GM21526 (cell line): ENCODE measurements at regions not wholly inside any gene's neighbourhood (a gene's known extent, or its start where the extent isn't known, plus 50 kb on each side); places are given as distances from the start of the nearest gene placed in this dataset.
"Not testable (repeated sequence)": the region's sequence is repeated elsewhere in the genome, so short reads cannot be mapped to it uniquely, and the experiment has no call there.

Source experiments
- ATAC-seq: cut with Tn5 transposase; IDR thresholded peaks from one replicate; pipeline ENCODE4 v1.9.1; 2021; ENCODE audit warnings: moderate library complexity; ENCODE audit not compliant: unreplicated experiment, low FRiP score

GRCh38 chr16:60100371-60100770, 1366.3 kb upstream of the GOT2 start:
- no peak for ATAC-seq

- no peak for ATAC-seq
Observed at GRCh38 chr16:60091529-60091928, 1357.4 kb upstream of the GOT2 start.

- ATAC-seq, result no peak
Observed at GRCh38 chr16:60091071-60091470, 1357.0 kb upstream of the GOT2 start.

- ATAC-seq, result no peak
Observed at GRCh38 chr16:60087530-60087929, 1353.4 kb upstream of the GOT2 start.

GRCh38 chr16:60078819-60079218, 1344.7 kb upstream of the GOT2 start:
- ATAC-seq, result not testable (repeated sequence)

DNA sequence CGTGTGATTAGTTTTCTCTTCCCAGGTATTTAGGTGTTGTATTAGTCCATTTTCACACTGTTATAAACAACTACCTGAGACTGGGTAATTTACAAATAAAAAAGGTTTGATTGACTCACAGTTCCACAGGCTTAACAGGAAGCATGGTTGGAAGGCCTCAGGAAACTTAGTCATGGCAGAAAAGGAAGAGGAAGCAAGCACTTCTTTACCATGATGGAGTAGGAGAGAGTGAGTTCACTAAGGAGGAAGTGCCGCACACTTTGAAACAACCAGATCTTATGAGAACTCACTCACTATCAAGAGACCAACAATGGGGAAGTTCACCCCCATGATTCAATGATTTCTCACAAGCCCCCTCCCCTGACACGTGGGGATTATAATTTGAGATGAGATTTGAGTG, 1343.7 kb upstream of the GOT2 start:
- ATAC-seq, result no peak

GRCh38 chr16:60074378-60074777, 1340.3 kb upstream of the GOT2 start:
- no peak for ATAC-seq

- no peak for ATAC-seq
Observed at GRCh38 chr16:60073376-60073775, 1339.3 kb upstream of the GOT2 start.

DNA sequence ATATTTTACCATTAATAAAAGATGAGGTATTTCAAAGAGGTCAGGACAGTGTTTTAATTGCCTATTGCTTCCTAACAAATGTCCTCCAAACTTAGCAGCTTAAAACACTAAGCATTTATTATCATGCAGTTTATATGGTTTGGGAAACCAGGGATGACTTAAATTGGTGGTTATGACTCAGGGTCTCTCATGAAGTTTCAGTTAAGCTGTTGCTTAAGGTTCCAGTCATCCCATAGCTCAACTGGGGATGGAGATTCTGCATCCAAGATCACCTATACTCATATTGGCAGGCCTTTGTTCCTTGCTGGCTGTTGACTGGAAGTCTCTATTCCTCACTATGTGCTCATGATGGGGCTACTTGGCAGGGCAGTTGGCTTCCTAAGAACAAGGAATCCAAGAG, 1329.9 kb upstream of the GOT2 start:
- no peak for ATAC-seq

DNA sequence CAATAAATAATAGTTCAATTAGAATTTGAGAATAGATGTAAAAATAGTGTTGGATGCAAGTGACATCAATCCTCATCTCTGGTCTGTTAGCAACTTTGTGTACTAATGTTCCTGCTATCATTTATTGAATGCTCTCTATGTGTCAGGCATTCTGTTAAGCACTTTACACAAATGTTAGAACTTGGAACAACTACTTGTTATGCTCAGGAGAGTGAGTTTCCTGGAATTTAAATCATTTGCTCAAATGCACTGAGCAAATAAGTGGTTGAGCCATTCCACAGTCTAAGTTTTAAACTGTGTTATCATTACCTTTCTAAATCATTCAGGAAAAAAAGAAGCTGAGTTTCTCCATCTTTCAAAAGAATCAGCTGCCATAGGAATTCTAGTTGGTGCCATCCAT, 1327.3 kb upstream of the GOT2 start:
- no peak for ATAC-seq

GRCh38 chr16:60060731-60061130, 1326.6 kb upstream of the GOT2 start:
- no peak for ATAC-seq

- no peak for ATAC-seq
Observed at GRCh38 chr16:60059141-60059540, 1325.0 kb upstream of the GOT2 start.

DNA sequence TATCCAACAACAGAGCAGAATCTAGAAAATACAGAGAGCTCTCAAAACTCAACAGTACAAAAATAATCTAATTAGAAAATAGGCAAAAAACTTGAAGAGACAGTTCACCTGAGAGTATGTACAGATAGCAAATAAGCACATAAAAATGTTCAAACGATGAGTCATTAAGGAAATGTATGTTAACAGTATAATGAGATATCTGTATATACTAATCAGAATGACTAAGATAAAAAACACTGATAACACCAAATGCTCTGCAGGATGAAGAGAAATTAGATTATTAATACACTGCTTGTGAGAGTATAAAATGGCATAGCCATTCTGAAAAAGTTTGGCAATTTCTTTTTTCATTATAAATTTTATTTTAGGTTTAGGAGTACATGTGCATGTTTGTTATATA, 1307.6 kb upstream of the GOT2 start:
- ATAC-seq, result no peak

DNA sequence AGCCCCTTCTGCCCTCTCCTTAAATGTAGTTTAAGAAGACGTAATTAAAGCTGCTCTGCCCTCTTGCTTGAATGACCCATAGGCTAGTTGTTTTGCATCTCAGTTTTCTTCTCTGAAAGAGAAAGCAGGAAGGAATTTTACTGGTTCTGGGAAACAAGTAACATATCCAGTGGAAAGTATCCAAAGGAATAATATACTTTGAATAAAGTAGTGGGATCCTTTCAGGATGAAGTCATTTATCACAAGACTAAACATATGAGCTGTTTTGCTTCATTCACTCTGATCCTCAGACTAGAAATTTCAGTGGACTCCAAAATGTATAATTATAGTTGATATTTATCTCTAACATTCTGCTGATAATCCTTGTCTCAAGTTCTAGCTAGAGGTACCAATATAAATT, 1297.6 kb upstream of the GOT2 start:
- ATAC-seq, result no peak

DNA sequence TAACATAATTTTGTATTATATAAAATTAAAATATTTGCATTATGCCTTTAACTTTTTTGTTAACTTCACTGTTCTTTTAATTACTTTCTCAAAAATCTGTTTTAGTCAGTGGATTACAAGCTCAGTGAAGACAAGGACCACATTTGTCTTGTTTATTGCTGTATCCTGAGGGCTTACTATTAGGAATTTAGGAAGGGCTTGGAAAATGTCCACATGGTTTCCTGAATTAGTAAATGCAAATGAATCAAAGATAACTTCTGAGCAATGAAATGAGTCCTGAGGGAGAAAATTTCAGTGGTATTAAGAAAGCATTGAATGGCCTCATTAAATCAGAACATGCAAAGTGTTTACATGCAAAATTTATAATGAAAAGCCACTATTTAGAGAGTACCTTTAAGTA, 1293.2 kb upstream of the GOT2 start:
- no peak for ATAC-seq

- no peak for ATAC-seq
Observed at GRCh38 chr16:60013076-60013475, 1279.0 kb upstream of the GOT2 start.

- no peak for ATAC-seq
Observed at GRCh38 chr16:60001523-60001922, 1267.4 kb upstream of the GOT2 start.

DNA sequence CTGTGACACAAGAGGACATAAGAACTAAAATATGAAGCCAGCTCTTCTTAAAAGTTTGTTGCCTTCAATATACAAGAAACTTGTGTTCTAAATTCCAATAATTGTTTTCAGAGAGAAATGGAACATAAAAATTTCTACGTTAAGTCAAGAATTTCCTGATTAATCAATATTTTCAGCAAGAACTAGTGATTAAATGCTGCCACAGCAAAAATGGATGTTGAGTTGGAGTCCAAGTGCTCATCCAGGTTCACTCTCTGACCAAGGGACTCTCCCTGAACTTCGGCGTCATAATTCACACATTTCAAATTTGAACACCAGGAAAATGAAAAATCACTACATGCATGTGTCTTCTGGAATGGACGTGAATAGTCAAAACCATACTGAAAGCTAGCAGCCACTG, 1263.6 kb upstream of the GOT2 start:
- ATAC-seq, result no peak

GRCh38 chr16:59993101-59993500, 1259.0 kb upstream of the GOT2 start:
- ATAC-seq, result no peak

- no peak for ATAC-seq
Observed at GRCh38 chr16:59991171-59991570, 1257.1 kb upstream of the GOT2 start.

DNA sequence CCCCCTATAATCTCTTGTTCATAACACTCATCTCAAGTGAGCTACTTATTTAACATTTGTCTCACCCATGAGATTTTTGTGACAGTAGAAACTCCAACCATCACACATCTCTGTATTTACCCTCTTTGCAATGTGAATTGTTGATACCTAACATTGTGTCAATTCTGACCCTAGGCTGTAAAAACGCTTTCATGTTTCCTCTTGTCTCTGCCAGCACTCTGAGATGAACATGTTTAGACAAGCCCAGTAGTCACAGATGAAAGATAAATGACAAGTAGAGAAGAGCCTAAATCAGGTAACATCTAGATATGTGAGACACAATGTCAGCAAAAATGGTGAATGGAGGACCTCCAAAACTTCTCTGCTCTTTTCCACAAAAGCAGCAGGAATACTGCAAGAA, 1254.5 kb upstream of the GOT2 start:
- ATAC-seq, result no peak

GRCh38 chr16:59975953-59976352, 1241.8 kb upstream of the GOT2 start:
- ATAC-seq, result no peak

DNA sequence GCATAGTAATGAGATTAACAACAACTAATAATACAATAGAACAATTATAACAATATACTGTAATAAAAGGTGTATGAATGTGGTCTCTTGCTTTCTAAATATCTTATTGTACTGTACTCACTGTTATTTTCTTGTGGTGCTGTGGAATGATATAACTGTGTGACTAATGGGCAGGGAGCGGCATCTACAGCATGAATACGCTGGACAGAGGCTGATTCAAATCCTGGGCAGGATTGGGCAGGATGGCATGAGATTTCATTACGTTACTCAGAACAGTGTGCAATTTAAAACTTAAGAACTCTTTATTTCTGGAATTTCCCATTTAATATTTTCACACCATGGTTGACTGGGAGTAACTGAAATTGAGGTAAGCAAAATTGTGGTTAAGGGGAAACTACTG, 1239.8 kb upstream of the GOT2 start:
- no peak for ATAC-seq

DNA sequence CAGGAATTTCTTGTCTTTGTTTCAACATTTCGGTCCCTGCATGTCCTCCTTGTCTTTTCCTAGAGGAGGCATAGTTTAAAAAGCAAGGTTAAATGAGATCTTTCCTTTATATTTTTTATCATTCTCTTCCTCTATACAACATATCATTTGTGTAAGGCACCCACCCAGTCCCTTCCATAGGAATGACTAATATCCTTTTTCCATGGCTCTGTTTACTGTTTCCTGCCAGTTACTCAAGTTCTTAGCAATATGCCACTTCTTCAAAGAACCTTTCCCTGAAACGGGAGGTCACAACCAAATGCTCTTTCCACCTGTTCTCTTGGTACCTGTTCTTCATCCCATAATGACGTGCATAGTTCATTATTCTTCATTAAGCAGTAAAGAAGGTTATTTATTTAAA, 1237.1 kb upstream of the GOT2 start:
- ATAC-seq, result no peak
